GM19035 (cell line): ENCODE measurements at regions not wholly inside any gene's neighbourhood (a gene's known extent, or its start where the extent isn't known, plus 50 kb on each side); places are given as distances from the start of the nearest gene placed in this dataset.
A peak's percentile ranks its signal among the peaks of the same experiment; 100 is the strongest.

Experiments used
- ATAC-seq: cut with Tn5 transposase; IDR thresholded peaks from one replicate; pipeline ENCODE4 v1.9.1; 2021; ENCODE audit not compliant: unreplicated experiment

GRCh38 chr1:219478811-219479210 is 134.1 kb downstream of the ZC3H11B start:
- no peak for ATAC-seq

GRCh38 chr1:219477861-219478260 is 135.0 kb downstream of the ZC3H11B start:
- ATAC-seq, result no peak

GRCh38 chr1:219476716-219477115 is 136.2 kb downstream of the ZC3H11B start:
- ATAC-seq, result peak; percentile 33

GRCh38 chr1:219476116-219476515 is 136.8 kb downstream of the ZC3H11B start:
- peak; percentile 87 for ATAC-seq

GRCh38 chr1:219472596-219472995 is 140.3 kb downstream of the ZC3H11B start:
- ATAC-seq, result no peak

- no peak for ATAC-seq
Measured at GRCh38 chr1:219467524-219467923, 145.4 kb downstream of the ZC3H11B start.

- ATAC-seq, result no peak
Measured at GRCh38 chr1:219466766-219467165, 146.1 kb downstream of the ZC3H11B start.

GRCh38 chr1:219465212-219466093 is 147.5 kb downstream of the ZC3H11B start:
- peak; percentile 57 for ATAC-seq

GRCh38 chr1:219463636-219464035 is 149.3 kb downstream of the ZC3H11B start:
- ATAC-seq, result no peak

- no peak for ATAC-seq
Measured at GRCh38 chr1:219461981-219462400, 150.9 kb downstream of the ZC3H11B start.

- peak; percentile 70 for ATAC-seq
Measured at GRCh38 chr1:219460896-219461815, 151.7 kb downstream of the ZC3H11B start.

GRCh38 chr1:219460081-219460895 is 152.6 kb downstream of the ZC3H11B start:
- ATAC-seq, result no peak

- no peak for ATAC-seq
Measured at GRCh38 chr1:219459351-219460080, 153.4 kb downstream of the ZC3H11B start.

- no peak for ATAC-seq
Measured at GRCh38 chr1:219446288-219446687, 166.6 kb downstream of the ZC3H11B start.

- no peak for ATAC-seq
Measured at GRCh38 chr1:219445864-219446263, 167.0 kb downstream of the ZC3H11B start.

GRCh38 chr1:219444474-219444873 is 168.4 kb downstream of the ZC3H11B start:
- ATAC-seq, result no peak

- ATAC-seq, result no peak
Measured at GRCh38 chr1:219443763-219444162, 169.1 kb downstream of the ZC3H11B start.

GRCh38 chr1:219442611-219443061 is 170.3 kb downstream of the ZC3H11B start:
- ATAC-seq, result no peak

- no peak for ATAC-seq
Measured at GRCh38 chr1:219441884-219442283, 171.0 kb downstream of the ZC3H11B start.

GRCh38 chr1:219439376-219439775 is 173.5 kb downstream of the ZC3H11B start:
- ATAC-seq, result no peak
